Neural progenitor cell (in vitro differentiated cells): ENCODE measurements at regions not wholly inside any gene's neighbourhood (a gene's known extent, or its start where the extent isn't known, plus 50 kb on each side); places are given as distances from the start of the nearest gene placed in this dataset.

Experiments
- EZH2 ChIP-seq: fragments of 200-600 bp; sonication (generic); IDR thresholded peaks from 2 replicates; pipeline ENCODE4 v1.6.1; 2017; ENCODE audit warnings: antibody characterized with exemption, mild to moderate bottlenecking, moderate library complexity
- EZH2phosphoT487 ChIP-seq: fragments of 200-600 bp; sonication (generic); IDR thresholded peaks from 2 replicates; pipeline ENCODE4 v1.6.1; 2017; ENCODE audit warnings: antibody characterized with exemption
- TF ChIP-seq, protein P1 (sequence below): fragments of 200-600 bp; sonication (generic); IDR thresholded peaks from 2 replicates; pipeline ENCODE4 v1.5.1; 2017; ENCODE audit warnings: antibody characterized with exemption, mild to moderate bottlenecking

GRCh38 chr4:146071390-146071789, 104.1 kb upstream of the LSM6 start:
- TF ChIP-seq, protein P1, sequence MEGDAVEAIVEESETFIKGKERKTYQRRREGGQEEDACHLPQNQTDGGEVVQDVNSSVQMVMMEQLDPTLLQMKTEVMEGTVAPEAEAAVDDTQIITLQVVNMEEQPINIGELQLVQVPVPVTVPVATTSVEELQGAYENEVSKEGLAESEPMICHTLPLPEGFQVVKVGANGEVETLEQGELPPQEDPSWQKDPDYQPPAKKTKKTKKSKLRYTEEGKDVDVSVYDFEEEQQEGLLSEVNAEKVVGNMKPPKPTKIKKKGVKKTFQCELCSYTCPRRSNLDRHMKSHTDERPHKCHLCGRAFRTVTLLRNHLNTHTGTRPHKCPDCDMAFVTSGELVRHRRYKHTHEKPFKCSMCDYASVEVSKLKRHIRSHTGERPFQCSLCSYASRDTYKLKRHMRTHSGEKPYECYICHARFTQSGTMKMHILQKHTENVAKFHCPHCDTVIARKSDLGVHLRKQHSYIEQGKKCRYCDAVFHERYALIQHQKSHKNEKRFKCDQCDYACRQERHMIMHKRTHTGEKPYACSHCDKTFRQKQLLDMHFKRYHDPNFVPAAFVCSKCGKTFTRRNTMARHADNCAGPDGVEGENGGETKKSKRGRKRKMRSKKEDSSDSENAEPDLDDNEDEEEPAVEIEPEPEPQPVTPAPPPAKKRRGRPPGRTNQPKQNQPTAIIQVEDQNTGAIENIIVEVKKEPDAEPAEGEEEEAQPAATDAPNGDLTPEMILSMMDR = no peak
- TF ChIP-seq EZH2phosphoT487 = no peak
- no peak for TF ChIP-seq EZH2
